Activated CD8-positive, alpha-beta T cell treated with anti-CD3 and anti-CD28 coated beads for 36 hours (primary cell): ENCODE measurements at regions not wholly inside any gene's neighbourhood (a gene's known extent, or its start where the extent isn't known, plus 50 kb on each side); places are given as distances from the start of the nearest gene placed in this dataset.

Experiments
- ATAC-seq: fragments of 200-7000 bp; cut with Tn5 transposase; one replicate; pipeline ENCODE4 v1.10.0; 2021; ENCODE audit warnings: mild to moderate bottlenecking, moderate library complexity
- CTCF ChIA-PET: fragments of 350-600 bp; sonication (Branson Sonifier 250); formaldehyde crosslinking; loops from one replicate; lab custom pipeline; 2021; ENCODE audit warnings: antibody characterized with exemption; lab: Charles Lee
- POLR2A ChIA-PET: fragments of 350-600 bp; sonication (Branson Sonifier 250); formaldehyde crosslinking; loops from one replicate; lab custom pipeline; 2021; ENCODE audit warnings: antibody characterized with exemption; lab: Charles Lee
- DNase-seq: peaks from one replicate; pipeline ENCODE4 v3.0.0-alpha.2; 2020
- H3K27ac Mint-ChIP-seq: one replicate; pipeline ENCODE4 v1.8.0; 2021; ENCODE audit warnings: mild to moderate bottlenecking, mixed read lengths
- H3K27me3 Mint-ChIP-seq: one replicate; pipeline ENCODE4 v1.8.0; 2021; ENCODE audit warnings: mixed read lengths
- H3K36me3 Mint-ChIP-seq: one replicate; pipeline ENCODE4 v1.8.0; 2021; ENCODE audit warnings: low read depth, mixed read lengths
- H3K4me1 Mint-ChIP-seq: one replicate; pipeline ENCODE4 v1.8.0; 2021; ENCODE audit warnings: low read depth, mixed read lengths
- H3K4me3 Mint-ChIP-seq: one replicate; pipeline ENCODE4 v1.8.0; 2021; ENCODE audit warnings: mild to moderate bottlenecking, moderate library complexity, mixed read lengths
- H3K9me3 Mint-ChIP-seq: one replicate; pipeline ENCODE4 v1.8.0; 2021; ENCODE audit warnings: mixed read lengths
- intact Hi-C: fragments of 100-400 bp; cut with micrococcal nuclease; formaldehyde crosslinking; loops from one replicate; pipeline ENCODE4 v1.10.0; 2022
- TF ChIP-seq, protein P1 (sequence below): fragments of 200-600 bp; IDR thresholded peaks from one replicate; pipeline ENCODE4 v1.8.0; 2022; ENCODE audit warnings: antibody characterized with exemption, mild to moderate bottlenecking

DNA sequence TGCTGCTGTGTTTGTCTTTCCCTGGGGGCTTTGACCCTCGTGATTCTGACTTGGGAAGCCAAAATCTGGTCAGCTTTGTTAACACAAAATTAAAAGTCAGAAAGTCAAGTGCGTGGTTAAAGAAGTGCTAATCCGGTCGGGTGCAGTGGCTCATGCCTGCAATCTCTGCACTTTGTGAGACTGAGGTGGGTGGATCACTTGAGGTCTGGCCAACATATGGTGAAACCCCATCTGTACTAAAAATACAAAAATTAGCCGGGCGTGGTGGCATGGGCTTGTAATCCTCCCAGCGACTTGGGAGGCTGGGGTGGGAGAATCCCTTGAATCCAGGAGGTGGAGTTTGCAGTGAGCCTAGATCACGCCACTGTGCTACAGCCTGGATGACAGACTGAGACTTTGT is 844.6 kb downstream of the VRK1 start:
- H3K4me3 Mint-ChIP-seq: no peak overlapping the region
- H3K27me3 Mint-ChIP-seq: no peaks in the 10 kb centered on the region
- ChIA-PET CTCF (no interaction called here), POLR2A (no interaction called here)
- TF ChIP-seq, protein P1, sequence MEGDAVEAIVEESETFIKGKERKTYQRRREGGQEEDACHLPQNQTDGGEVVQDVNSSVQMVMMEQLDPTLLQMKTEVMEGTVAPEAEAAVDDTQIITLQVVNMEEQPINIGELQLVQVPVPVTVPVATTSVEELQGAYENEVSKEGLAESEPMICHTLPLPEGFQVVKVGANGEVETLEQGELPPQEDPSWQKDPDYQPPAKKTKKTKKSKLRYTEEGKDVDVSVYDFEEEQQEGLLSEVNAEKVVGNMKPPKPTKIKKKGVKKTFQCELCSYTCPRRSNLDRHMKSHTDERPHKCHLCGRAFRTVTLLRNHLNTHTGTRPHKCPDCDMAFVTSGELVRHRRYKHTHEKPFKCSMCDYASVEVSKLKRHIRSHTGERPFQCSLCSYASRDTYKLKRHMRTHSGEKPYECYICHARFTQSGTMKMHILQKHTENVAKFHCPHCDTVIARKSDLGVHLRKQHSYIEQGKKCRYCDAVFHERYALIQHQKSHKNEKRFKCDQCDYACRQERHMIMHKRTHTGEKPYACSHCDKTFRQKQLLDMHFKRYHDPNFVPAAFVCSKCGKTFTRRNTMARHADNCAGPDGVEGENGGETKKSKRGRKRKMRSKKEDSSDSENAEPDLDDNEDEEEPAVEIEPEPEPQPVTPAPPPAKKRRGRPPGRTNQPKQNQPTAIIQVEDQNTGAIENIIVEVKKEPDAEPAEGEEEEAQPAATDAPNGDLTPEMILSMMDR: no peak
- H3K4me1 Mint-ChIP-seq: peaks cover 37% of the 10 kb centered on the region
- intact Hi-C loops: no loop called here
- ATAC-seq (peak; percentile 45), DNase-seq (peak; percentile 37)
- H3K9me3 Mint-ChIP-seq: no peaks in the 10 kb centered on the region
- no peaks in the 10 kb centered on the region for H3K36me3 Mint-ChIP-seq
- no peak overlapping the region for H3K27ac Mint-ChIP-seq

DNA sequence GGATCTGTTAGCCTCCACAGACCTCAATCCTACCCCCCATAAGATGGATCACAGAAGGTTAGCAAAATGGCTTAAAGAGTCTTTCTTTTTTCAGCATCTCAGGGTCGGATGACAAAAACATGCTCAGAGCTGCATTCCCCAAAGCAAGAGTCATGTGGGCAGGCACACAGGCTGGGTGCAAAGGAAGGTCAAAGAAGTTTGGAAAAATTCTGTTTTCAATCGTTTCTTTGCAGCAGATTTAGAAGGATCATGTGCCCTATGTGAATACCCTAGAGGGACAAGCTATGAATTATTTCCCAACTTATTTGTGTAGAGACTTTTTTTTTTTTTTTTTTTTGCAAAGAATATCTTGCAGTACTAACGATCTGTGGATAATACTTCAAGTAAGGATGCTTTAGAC is 845.4 kb downstream of the VRK1 start:
- POLR2A ChIA-PET: no interaction called here
- Mint-ChIP-seq H3K27me3 (no peaks in the 10 kb centered on the region), H3K27ac (no peak overlapping the region), H3K9me3 (no peaks in the 10 kb centered on the region), H3K4me1 (peaks cover 30% of the 10 kb centered on the region), H3K4me3 (no peak overlapping the region), H3K36me3 (no peaks in the 10 kb centered on the region)
- TF ChIP-seq, protein P1: no peak
- ATAC-seq (no peak), DNase-seq (no peak)
- intact Hi-C loops: no loop called here
- CTCF ChIA-PET: no interaction called here

DNA sequence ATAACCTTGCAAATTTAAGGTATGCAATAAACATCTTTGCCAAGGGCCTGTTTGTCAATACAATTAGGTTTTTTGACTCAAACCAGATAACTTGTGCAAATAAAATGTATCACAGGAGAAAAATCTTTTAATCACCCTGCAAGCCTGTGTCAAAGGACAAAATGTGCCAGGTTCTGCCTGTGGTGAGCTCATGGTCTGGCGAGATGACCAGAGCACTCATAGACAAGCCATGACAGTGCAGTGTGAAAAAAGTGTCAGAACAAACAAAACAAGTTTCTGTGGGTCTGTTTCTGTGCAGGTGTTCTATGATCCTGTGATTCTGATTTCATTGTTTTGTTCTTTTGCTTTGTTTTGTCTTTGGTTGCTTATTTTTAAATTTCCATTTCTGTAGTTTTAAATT is 847.2 kb downstream of the VRK1 start:
- DNase-seq (no peak), ATAC-seq (no peak)
- Mint-ChIP-seq H3K4me3 (no peak overlapping the region), H3K4me1 (peaks cover 16% of the 10 kb centered on the region), H3K27me3 (no peaks in the 10 kb centered on the region), H3K36me3 (no peaks in the 10 kb centered on the region), H3K27ac (no peak overlapping the region), H3K9me3 (no peaks in the 10 kb centered on the region)
- ChIA-PET CTCF (interaction anchor here (0.7 kb wide), 1 partner anchor 10 kb away, joined by 4 read pairs; no protein-coding TSS in a partner anchor), POLR2A (interaction anchor here (0.6 kb wide), 1 partner anchor 53 kb away, joined by 3 read pairs; no protein-coding TSS in a partner anchor)
- intact Hi-C loops: no loop called here
- TF ChIP-seq, protein P1: no peak

DNA sequence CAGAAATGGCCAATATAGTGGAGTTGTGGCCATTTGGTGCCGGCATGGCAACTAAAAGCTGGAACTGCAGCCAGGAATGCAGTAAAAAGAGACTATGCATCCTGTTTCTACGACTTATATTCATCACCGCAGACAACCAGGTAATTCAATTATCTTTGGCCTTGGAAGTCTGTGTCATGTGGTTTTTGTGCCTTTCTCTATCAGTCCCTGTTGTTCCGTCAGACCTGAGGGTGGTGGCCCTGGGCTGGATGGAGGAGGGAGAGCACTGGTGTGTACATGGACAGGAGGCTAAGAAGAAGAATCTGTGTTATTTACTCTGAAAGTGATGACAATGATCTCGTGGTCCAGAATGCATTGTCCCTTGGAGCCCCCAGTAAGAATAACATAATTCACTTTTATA is 852.6 kb downstream of the VRK1 start:
- intact Hi-C loops: no loop called here
- Mint-ChIP-seq H3K4me1 (no peaks in the 10 kb centered on the region), H3K9me3 (no peaks in the 10 kb centered on the region), H3K36me3 (no peaks in the 10 kb centered on the region), H3K4me3 (no peak overlapping the region), H3K27ac (no peak overlapping the region), H3K27me3 (no peaks in the 10 kb centered on the region)
- ChIA-PET CTCF (no interaction called here), POLR2A (no interaction called here)
- TF ChIP-seq, protein P1: no peak
- DNase-seq (no peak), ATAC-seq (no peak)

DNA sequence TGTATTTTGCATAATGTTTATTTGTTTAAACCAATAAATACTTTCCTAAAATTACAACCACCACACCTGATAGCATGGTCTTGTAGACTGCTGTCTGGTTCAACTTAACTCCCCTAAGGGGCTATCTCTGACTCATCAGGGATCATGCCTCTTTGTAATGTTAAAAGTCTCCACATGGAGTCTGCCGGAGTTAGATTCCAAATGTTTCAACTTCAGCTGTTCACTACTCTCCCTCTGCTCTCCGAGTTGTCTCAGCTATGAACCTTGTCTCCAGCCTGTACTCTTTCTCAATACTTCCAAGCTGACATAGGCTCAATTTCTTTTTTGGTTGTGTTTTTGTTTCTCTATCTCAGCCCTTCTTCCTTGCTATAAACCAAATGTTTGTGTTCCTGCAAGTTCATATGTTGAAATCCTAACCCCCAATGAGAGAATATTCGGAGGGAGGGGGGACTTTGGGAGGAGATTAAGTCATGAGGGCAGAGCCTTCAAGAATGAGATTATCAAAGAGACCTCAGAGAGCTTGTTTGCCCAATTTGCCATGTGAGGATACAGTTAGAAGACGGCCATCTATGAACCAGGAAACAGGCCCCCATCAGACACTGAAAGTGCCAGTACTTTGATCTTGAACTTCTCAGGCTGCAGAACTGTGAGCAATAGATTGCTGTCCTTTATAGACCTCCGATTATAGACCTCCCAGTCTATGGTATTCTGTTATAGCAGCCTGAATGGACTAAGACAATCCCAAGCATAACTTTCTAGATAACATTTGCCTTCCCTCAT is 858.2 kb downstream of the VRK1 start:
- POLR2A ChIA-PET: interaction anchor here (1.0 kb wide), 1 partner anchor 15 kb away, joined by 3 read pairs; no protein-coding TSS in a partner anchor
- Mint-ChIP-seq H3K27ac (no peak overlapping the region), H3K9me3 (no peaks in the 10 kb centered on the region), H3K36me3 (no peaks in the 10 kb centered on the region), H3K4me3 (no peak overlapping the region), H3K27me3 (no peaks in the 10 kb centered on the region), H3K4me1 (peaks cover 12% of the 10 kb centered on the region)
- intact Hi-C loops: no loop called here
- ATAC-seq: no peak
- DNase-seq: no peak
- CTCF ChIA-PET: no interaction called here
- TF ChIP-seq, protein P1: no peak
